Muscle of leg (tissue), 3 donors: ENCODE measurements at regions not wholly inside any gene's neighbourhood (a gene's known extent, or its start where the extent isn't known, plus 50 kb on each side); places are given as distances from the start of the nearest gene placed in this dataset.
A peak's percentile ranks its signal among the peaks of the same experiment; 100 is the strongest.

Experiments used
- DNase-seq: peaks from one replicate; pipeline ENCODE4 v3.0.0; 2013
- H3K27ac ChIP-seq: one replicate; pipeline ENCODE4 v1.5.1; 2013; ENCODE audit warnings: mild to moderate bottlenecking, low read length, control low read depth
- H3K27me3 ChIP-seq: one replicate; pipeline ENCODE4 v1.6.1; 2013; ENCODE audit warnings: low read length; ENCODE audit not compliant: control insufficient read depth, insufficient read depth
- H3K36me3 ChIP-seq: one replicate; pipeline ENCODE4 v1.6.1; 2013; ENCODE audit warnings: low read length; ENCODE audit not compliant: control insufficient read depth, insufficient read depth
- H3K4me1 ChIP-seq: one replicate; pipeline ENCODE4 v1.6.1; 2013; ENCODE audit warnings: low read length; ENCODE audit not compliant: control insufficient read depth, insufficient read depth
- H3K4me3 ChIP-seq: one replicate; pipeline ENCODE4 v1.5.1; 2013; ENCODE audit warnings: low read length, control low read depth
- H3K9me3 ChIP-seq: replicated peaks from 2 replicates; pipeline ENCODE4 v1.6.1; 2013; ENCODE audit warnings: low read depth, low read length; ENCODE audit not compliant: control insufficient read depth
- WGBS: methylation state at CpG from one replicate; pipeline ENCODE4 v1.1.5; 2013; ENCODE audit warnings: missing lambda C conversion rate; ENCODE audit not compliant: insufficient coverage; 5-methylcytosine and 5-hydroxymethylcytosine counted together

DNA sequence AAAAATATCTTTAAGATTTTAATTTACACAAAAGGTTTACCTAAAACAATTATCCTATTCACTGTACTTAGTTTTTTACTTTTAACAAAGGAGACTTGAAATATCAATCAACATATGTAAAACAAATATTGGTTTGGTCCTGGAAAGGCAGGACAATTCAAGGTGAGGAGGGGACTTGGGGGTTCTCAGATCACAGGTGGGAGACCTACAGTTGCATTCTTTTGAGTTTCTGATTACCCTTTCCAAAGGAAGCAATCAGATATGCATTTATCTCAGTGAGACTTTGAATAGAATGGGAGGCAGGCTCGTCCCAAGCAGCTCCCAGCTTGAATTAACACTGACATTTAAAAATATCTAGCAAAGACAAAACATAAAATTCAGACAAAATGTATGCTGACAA lies 1917.3 kb downstream of the C4orf33 start:
- WGBS: no CpG with 5 or more reads among the region's 1 CpG
- Histone ChIP-seq H3K36me3 (no peaks in the 10 kb centered on the region), H3K4me3 (no peak overlapping the region), H3K27ac (no peak overlapping the region), H3K27me3 (no peaks in the 10 kb centered on the region), H3K9me3 (no peaks in the 10 kb centered on the region), H3K4me1 (no peaks in the 10 kb centered on the region)
- no peak for DNase-seq

DNA sequence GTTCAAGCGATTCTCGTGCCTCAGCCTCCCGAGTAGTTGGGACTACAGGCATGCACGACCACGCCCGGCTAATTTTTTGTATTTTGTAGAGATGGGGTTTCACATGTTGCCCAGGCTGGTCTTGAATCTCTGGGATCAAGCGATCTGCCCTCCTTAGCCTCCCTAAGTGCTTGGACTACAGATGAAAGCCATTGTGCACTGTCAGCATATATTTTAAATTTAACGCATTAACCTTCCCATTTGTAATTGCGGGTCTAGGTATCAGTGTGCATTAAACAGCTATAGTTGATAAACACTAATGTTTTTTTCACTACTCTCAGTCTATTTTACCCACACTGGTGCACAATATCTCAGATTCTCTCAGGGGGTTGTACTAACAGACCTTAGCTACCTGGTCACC lies 1930.8 kb downstream of the C4orf33 start:
- no CpG with 5 or more reads among the region's 9 CpGs for whole genome bisulfite sequencing

DNA sequence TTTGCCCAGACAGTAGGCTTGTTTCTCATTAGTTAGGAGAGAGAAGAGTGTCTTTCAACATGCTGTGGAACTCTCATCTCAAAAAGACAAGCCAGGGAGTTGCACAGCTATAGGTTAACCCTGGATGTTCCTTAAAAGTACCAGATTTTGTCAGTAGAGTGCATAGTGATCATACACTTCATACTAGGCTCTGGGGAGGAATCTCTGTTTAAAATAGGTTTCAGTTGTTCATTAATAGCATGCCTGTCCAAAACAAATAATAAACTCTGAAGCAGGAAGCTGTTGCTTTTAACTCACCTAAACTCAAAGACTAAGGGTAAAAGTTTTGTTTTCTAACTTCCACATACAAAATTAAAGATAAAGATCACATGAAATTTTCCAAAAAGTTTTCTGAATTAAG lies 1948.4 kb downstream of the C4orf33 start:
- H3K27me3 ChIP-seq: no peaks in the 10 kb centered on the region
- H3K27ac ChIP-seq: no peak overlapping the region
- no peaks in the 10 kb centered on the region for H3K36me3 ChIP-seq
- H3K9me3 ChIP-seq: no peaks in the 10 kb centered on the region
- no peaks in the 10 kb centered on the region for H3K4me1 ChIP-seq
- no peak overlapping the region for H3K4me3 ChIP-seq
- DNase-seq: no peak

More for the DNA sequence above, 1930.8 kb downstream of the C4orf33 start:
- H3K4me1 ChIP-seq: no peaks in the 10 kb centered on the region
- H3K27ac ChIP-seq: no peak overlapping the region
- H3K36me3 ChIP-seq: no peaks in the 10 kb centered on the region
- no peaks in the 10 kb centered on the region for H3K9me3 ChIP-seq
- no peak for DNase-seq
- no peak overlapping the region for H3K4me3 ChIP-seq
- no peaks in the 10 kb centered on the region for H3K27me3 ChIP-seq

DNA sequence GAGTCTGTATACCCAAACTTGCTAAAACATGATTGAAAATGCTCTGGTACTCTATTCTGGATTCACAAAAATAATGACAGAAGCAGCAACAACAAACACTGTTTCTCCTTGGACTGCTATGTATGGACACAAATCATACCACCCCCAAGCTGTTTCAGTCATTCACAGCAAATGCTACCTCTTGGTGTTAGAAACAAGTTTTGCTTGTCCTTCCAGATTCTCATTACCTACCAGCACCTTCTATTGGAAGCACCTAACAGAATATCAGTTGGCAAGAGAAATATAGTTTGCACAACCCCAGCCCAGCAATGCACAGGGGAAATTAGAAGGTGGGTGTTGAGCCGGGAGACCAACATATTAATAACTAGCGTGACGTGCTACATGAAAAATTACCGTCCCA lies 1950.9 kb downstream of the C4orf33 start:
- Histone ChIP-seq H3K4me1 (no peaks in the 10 kb centered on the region), H3K4me3 (no peak overlapping the region), H3K27me3 (no peaks in the 10 kb centered on the region), H3K36me3 (no peaks in the 10 kb centered on the region), H3K9me3 (no peaks in the 10 kb centered on the region), H3K27ac (no peak overlapping the region)
- no CpG with 5 or more reads among the region's 4 CpGs for WGBS
- DNase-seq: no peak

DNA sequence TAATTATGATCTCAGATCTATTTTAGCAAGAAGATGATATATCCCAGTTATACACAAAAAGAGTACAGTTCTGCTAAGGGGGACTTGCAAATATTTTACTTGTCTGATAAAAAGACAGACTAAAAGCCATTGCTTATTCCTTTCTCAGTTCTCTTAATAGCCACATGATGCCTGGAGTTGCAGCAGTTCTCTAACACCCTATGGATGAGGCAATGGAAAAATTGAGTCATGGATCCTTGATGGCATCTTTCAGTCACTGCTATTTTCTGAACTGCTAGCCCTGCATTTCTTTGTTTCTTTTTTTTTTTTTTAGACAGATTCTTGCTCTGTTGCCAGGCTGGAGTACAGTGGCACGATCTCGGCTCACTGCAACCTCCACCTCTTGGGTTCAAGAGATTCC lies 1956.7 kb downstream of the C4orf33 start:
- Histone ChIP-seq H3K9me3 (peaks cover 4% of the 10 kb centered on the region), H3K4me1 (no peaks in the 10 kb centered on the region), H3K36me3 (no peaks in the 10 kb centered on the region), H3K27me3 (no peaks in the 10 kb centered on the region), H3K4me3 (no peak overlapping the region), H3K27ac (no peak overlapping the region)
- no CpG with 5 or more reads among the region's 2 CpGs for WGBS
- DNase-seq: peak; percentile 6

GRCh38 chr4:131054489-131055019 lies 1958.6 kb downstream of the C4orf33 start:
- 80% methylated on average over 4 of the region's 8 CpGs for WGBS
- DNase-seq: no peak
- Histone ChIP-seq H3K4me1 (no peaks in the 10 kb centered on the region), H3K27ac (no peak overlapping the region), H3K27me3 (no peaks in the 10 kb centered on the region), H3K4me3 (no peak overlapping the region), H3K9me3 (peaks cover 4% of the 10 kb centered on the region), H3K36me3 (no peaks in the 10 kb centered on the region)

DNA sequence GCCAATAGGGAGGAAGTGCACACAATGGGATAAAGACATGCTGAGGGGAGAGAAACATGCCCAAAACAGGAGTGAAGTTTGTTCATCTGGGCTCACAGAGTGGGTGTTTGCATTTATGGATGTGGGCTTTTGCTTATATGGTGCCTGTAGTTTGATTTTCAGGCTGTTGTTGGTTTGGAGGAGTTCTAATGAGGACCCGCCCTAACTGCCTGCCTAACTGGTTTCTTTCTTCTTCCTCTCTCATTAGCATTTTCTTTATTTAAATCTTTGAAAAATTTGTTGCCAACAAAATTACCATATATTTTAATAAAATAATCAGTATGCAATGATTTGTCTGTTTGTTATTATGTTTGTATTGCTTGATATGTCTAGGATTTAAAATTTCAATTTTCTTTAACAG lies 1965.8 kb downstream of the C4orf33 start:
- no peaks in the 10 kb centered on the region for H3K27me3 ChIP-seq
- H3K4me1 ChIP-seq: no peaks in the 10 kb centered on the region
- no peak overlapping the region for H3K4me3 ChIP-seq
- H3K27ac ChIP-seq: no peak overlapping the region
- DNase-seq: no peak
- no peaks in the 10 kb centered on the region for H3K36me3 ChIP-seq
- H3K9me3 ChIP-seq: peaks cover 27% of the 10 kb centered on the region
- no CpG with 5 or more reads among the region's 1 CpG for WGBS

GRCh38 chr4:131063878-131064277 lies 1967.9 kb downstream of the C4orf33 start:
- H3K4me3 ChIP-seq: no peak overlapping the region
- no peaks in the 10 kb centered on the region for H3K4me1 ChIP-seq
- H3K9me3 ChIP-seq: peaks cover 27% of the 10 kb centered on the region
- H3K36me3 ChIP-seq: no peaks in the 10 kb centered on the region
- H3K27ac ChIP-seq: no peak overlapping the region
- no peaks in the 10 kb centered on the region for H3K27me3 ChIP-seq
- no peak for DNase-seq
- 93% methylated on average over 4 of the region's 5 CpGs for WGBS

DNA sequence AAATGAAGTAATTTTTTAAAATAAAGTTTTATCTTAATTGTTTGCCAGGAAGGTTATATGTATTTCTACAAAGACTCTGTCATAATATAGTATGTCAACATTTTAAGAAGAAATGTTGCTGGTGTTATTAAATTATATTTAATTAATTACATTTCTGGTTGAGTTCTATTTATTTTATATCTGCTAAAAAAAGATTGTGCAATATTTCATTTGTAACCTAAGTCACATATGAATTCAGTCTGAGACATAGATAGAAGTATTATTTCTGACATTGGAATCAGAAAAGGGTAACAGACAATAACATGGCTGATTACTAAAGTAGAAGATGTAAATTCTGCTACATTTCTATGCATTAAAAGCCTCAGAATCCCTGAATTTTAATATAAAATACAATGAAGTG lies 1985.1 kb downstream of the C4orf33 start:
- Histone ChIP-seq H3K4me1 (no peaks in the 10 kb centered on the region), H3K27me3 (no peaks in the 10 kb centered on the region), H3K27ac (no peak overlapping the region), H3K9me3 (no peaks in the 10 kb centered on the region), H3K36me3 (no peaks in the 10 kb centered on the region), H3K4me3 (no peak overlapping the region)
- DNase-seq: no peak

GRCh38 chr4:131084997-131085396 lies 1989.0 kb downstream of the C4orf33 start:
- Histone ChIP-seq H3K4me3 (no peak overlapping the region), H3K36me3 (no peaks in the 10 kb centered on the region), H3K27ac (no peak overlapping the region), H3K9me3 (no peaks in the 10 kb centered on the region), H3K27me3 (no peaks in the 10 kb centered on the region), H3K4me1 (no peaks in the 10 kb centered on the region)
- no peak for DNase-seq
- WGBS: no CpG with 5 or more reads among the region's 3 CpGs

- Histone ChIP-seq H3K36me3 (no peaks in the 10 kb centered on the region), H3K4me1 (no peaks in the 10 kb centered on the region), H3K9me3 (no peaks in the 10 kb centered on the region), H3K4me3 (no peak overlapping the region), H3K27me3 (no peaks in the 10 kb centered on the region), H3K27ac (no peak overlapping the region)
- DNase-seq: peak; percentile 45
These were observed 1995.9 kb downstream of the C4orf33 start for GRCh38 chr4:131091896-131092295.
